Breast epithelium (tissue), 4 donors: ENCODE measurements at regions not wholly inside any gene's neighbourhood (a gene's known extent, or its start where the extent isn't known, plus 50 kb on each side); places are given as distances from the start of the nearest gene placed in this dataset.
A peak's percentile ranks its signal among the peaks of the same experiment; 100 is the strongest.

ENCODE experiments used
- DNase-seq, 2 donors: peaks; one replicate each; pipeline ENCODE4 v3.0.0-alpha.2; 2019; ENCODE audit warnings: low spot score in 2 of 2
- H3K27ac ChIP-seq, 2 donors: fragments of 200-600 bp; sonication (generic) in 1 of 2; one replicate each; pipeline ENCODE4 v1.5.1; 2016 to 2019; ENCODE audit warnings: mild to moderate bottlenecking in 1 of 2
- H3K27me3 ChIP-seq, 2 donors: fragments of 200-600 bp; sonication (generic) in 1 of 2; one replicate each; pipeline versions ENCODE4 v1.5.1 to v1.6.0; 2017 to 2019; ENCODE audit warnings: control low read depth in 1 of 2, mild to moderate bottlenecking in 1 of 2
- H3K36me3 ChIP-seq: fragments of 200-600 bp; one replicate; pipeline ENCODE4 v1.5.1; 2019
- H3K4me1 ChIP-seq, 2 donors: fragments of 200-600 bp; sonication (generic); one replicate each; pipeline ENCODE4 v1.5.1; 2016 to 2019; ENCODE audit warnings: control low read depth in 1 of 2
- H3K4me3 ChIP-seq, 3 donors: fragments of 200-600 bp; sonication (generic); 1 replicate in 2 of 3; 2 replicates in 1 of 3; pipeline ENCODE4 v1.5.1; 2016 to 2019; ENCODE audit warnings: mild to moderate bottlenecking in 3 of 3, moderate library complexity in 2 of 3
- H3K9me3 ChIP-seq, 2 donors: fragments of 200-600 bp; sonication (generic) in 1 of 2; one replicate each; pipeline ENCODE4 v1.5.1; 2016 to 2019; ENCODE audit warnings: control low read depth in 1 of 2
- POLR2A ChIP-seq: fragments of 450-650 bp; IDR thresholded peaks from one replicate; pipeline ENCODE4 v1.6.1; 2016; ENCODE audit warnings: antibody characterized with exemption, mild to moderate bottlenecking, moderate library complexity
- POLR2AphosphoS5 ChIP-seq, 3 donors: sonication (generic); formaldehyde crosslinking; IDR thresholded peaks; one replicate each; pipeline ENCODE4 v1.6.1; 2017; ENCODE audit warnings: antibody characterized with exemption in 3 of 3
- intact Hi-C: fragments of 100-400 bp; cut with DNase I; formaldehyde crosslinking; loops from one replicate; pipeline ENCODE4 v1.15.1; 2023; ENCODE audit warnings: low total_unique reads
- TF ChIP-seq, protein P1 (sequence below), 3 donors: fragments of 450-650 bp; IDR thresholded peaks; one replicate each; pipeline ENCODE4 v1.5.1; 2016 to 2017; ENCODE audit warnings: antibody characterized with exemption in 3 of 3, mild to moderate bottlenecking in 3 of 3, moderate library complexity in 3 of 3

DNA sequence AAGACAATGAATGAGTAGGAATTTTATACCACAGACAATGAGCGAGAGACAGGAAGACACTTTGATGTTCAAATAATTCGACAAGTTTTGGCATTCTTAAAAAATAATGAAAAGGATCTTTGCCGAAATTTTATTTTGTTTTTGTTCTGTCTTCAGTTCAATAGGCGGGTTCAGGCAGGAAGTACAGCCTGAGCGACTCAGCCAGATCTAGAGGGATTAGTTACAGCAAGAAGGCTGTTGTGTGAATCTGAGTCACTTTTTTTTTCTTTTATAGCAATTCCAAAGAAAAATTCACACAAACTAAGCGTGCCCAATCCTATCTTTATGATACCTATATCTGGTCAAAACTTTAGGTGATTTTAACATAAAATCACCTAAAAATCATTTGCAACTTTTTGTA, 505.4 kb upstream of the FAM241A start:
- intact Hi-C loops: no loop called here
- TF ChIP-seq, protein P1, sequence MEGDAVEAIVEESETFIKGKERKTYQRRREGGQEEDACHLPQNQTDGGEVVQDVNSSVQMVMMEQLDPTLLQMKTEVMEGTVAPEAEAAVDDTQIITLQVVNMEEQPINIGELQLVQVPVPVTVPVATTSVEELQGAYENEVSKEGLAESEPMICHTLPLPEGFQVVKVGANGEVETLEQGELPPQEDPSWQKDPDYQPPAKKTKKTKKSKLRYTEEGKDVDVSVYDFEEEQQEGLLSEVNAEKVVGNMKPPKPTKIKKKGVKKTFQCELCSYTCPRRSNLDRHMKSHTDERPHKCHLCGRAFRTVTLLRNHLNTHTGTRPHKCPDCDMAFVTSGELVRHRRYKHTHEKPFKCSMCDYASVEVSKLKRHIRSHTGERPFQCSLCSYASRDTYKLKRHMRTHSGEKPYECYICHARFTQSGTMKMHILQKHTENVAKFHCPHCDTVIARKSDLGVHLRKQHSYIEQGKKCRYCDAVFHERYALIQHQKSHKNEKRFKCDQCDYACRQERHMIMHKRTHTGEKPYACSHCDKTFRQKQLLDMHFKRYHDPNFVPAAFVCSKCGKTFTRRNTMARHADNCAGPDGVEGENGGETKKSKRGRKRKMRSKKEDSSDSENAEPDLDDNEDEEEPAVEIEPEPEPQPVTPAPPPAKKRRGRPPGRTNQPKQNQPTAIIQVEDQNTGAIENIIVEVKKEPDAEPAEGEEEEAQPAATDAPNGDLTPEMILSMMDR (IDR thresholded peaks at IDR 0.05): no peak
- TF ChIP-seq POLR2A (no peak), POLR2AphosphoS5 (IDR thresholded peaks at IDR 0.05) (no peak)

DNA sequence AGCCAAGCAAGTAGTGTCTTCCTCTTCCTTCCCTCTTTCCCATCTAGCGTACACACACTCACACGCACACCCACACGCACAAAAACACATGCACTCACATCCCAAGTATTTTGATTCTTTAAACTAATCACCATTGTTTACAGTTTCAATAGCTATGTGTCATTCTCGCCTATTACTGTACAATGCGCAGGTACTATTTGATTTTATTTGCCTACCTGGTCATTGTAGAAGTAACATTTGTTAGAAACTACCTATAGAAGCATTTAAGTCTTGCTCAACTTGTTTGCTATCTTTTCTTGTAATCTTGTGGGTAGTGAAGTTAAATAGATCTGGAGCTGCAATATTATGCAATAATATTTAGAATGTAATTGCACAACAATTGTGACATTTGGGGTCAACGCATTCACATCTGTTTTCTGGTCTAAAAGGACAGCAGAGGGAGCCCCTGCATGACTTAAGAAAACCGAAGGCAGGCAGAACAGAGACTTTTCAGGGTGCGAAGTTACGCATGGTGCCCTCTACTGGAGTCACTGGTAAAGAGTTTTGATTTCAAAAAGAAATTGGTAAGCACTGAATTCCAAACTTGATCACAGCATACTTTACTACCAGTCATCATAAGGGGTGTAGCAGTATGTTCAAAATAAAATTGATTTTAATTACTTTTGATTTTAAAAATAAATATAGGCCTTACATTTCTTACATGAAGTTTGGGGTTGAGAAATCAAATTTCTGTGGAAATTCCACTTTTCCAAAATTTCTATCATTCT, 503.3 kb upstream of the FAM241A start:
- H3K27me3 ChIP-seq: no peaks in the 10 kb centered on the region
- no peaks in the 10 kb centered on the region for H3K4me1 ChIP-seq
- no peak overlapping the region for H3K4me3 ChIP-seq
- intact Hi-C loops: no loop called here
- H3K36me3 ChIP-seq: no peaks in the 10 kb centered on the region
- H3K9me3 ChIP-seq: no peaks in the 10 kb centered on the region
- peak overlapping the region in 1 of 2 donors; percentile 28 for H3K27ac ChIP-seq
- DNase-seq: peak in 1 of 2 donors; percentile 23
- TF ChIP-seq POLR2AphosphoS5 (IDR thresholded peaks at IDR 0.05) (no peak), POLR2A (no peak)
- TF ChIP-seq, protein P1 (IDR thresholded peaks at IDR 0.05): peak in 2 of 3 donors; percentile 54 to 58

More for the DNA sequence above, 505.4 kb upstream of the FAM241A start:
- no peaks in the 10 kb centered on the region for H3K4me1 ChIP-seq
- no peaks in the 10 kb centered on the region for H3K27me3 ChIP-seq
- no peaks in the 10 kb centered on the region for H3K36me3 ChIP-seq
- no peaks in the 10 kb centered on the region for H3K9me3 ChIP-seq
- no peak for DNase-seq
- no peak overlapping the region for H3K4me3 ChIP-seq
- no peak overlapping the region for H3K27ac ChIP-seq

DNA sequence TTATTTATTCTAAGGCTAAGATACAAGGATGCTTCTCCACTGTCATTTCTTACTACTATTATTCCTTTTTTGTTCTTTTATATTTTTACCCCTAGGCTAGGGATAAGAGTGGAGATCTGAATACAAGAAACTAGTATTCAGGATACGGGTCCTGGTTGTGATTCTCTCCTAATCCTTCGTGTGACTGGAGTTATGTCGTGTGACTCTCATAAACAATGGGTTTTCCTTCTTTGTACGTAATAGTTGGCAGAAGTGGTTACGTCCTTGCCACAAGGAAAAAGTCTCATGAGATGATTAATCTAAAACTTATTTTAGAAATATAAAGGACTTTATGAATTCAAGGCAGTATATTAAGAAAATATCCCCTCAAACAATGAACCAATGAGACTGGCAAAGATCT, 497.2 kb upstream of the FAM241A start:
- TF ChIP-seq POLR2A (no peak), POLR2AphosphoS5 (IDR thresholded peaks at IDR 0.05) (no peak)
- TF ChIP-seq, protein P1 (IDR thresholded peaks at IDR 0.05): no peak
- Histone ChIP-seq H3K4me3 (no peak overlapping the region), H3K36me3 (no peaks in the 10 kb centered on the region), H3K9me3 (no peaks in the 10 kb centered on the region), H3K27me3 (no peaks in the 10 kb centered on the region), H3K4me1 (no peaks in the 10 kb centered on the region), H3K27ac (no peak overlapping the region)
- DNase-seq: no peak
- intact Hi-C loops: no loop called here

DNA sequence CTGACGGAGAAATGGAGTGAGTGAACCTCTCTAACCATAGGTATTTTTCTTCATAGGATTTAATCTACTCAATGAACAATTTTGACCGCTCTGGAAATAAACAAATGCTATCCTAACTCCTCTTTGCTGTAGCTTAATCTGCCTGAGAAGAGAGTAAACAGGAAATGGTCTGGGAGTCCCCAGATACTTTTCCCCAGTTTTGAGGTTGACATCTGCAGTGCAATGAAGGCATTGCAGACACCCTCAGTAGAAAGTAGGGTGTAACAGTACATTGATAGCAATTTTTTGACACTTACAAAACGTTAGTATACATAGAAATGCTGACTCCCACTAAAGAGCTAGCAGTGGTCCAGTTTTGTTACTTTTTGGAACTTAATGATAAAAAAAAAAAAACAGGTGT, 495.9 kb upstream of the FAM241A start:
- H3K9me3 ChIP-seq: no peaks in the 10 kb centered on the region
- no peaks in the 10 kb centered on the region for H3K4me1 ChIP-seq
- H3K27me3 ChIP-seq: no peaks in the 10 kb centered on the region
- TF ChIP-seq, protein P1 (IDR thresholded peaks at IDR 0.05): no peak
- TF ChIP-seq POLR2A (no peak), POLR2AphosphoS5 (IDR thresholded peaks at IDR 0.05) (no peak)
- no peak overlapping the region for H3K27ac ChIP-seq
- no peak overlapping the region for H3K4me3 ChIP-seq
- DNase-seq: no peak
- no peaks in the 10 kb centered on the region for H3K36me3 ChIP-seq
- intact Hi-C loops: no loop called here

DNA sequence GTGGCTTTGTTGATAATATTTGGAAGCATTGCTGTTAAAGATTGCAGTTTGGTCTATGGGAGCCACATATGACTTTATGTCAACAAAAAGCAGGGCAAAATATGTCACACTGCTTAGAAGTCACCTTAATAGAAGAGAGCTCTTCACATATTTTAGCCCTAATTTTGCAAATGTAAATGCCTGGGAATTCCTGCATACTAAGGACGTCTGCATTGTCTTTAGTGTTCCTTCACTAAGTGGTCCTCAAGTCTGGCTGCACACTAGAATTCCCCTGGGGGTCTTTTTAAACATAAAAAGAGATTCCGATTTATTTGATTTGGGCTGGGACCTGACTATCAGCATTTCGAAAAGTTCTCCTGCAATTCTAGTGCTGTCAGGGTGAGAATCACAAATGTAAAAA, 495.1 kb upstream of the FAM241A start:
- no peaks in the 10 kb centered on the region for H3K4me1 ChIP-seq
- no peak overlapping the region for H3K4me3 ChIP-seq
- no peak overlapping the region for H3K27ac ChIP-seq
- H3K27me3 ChIP-seq: no peaks in the 10 kb centered on the region
- DNase-seq: no peak
- TF ChIP-seq, protein P1 (IDR thresholded peaks at IDR 0.05): no peak
- TF ChIP-seq POLR2A: no peak
- intact Hi-C loops: no loop called here
- no peaks in the 10 kb centered on the region for H3K36me3 ChIP-seq
- H3K9me3 ChIP-seq: no peaks in the 10 kb centered on the region
